GM23338 (cell line): ENCODE measurements at regions not wholly inside any gene's neighbourhood (a gene's known extent, or its start where the extent isn't known, plus 50 kb on each side); places are given as distances from the start of the nearest gene placed in this dataset.

ENCODE experiments used
- ATAC-seq: fragments of 200-7000 bp; cut with Tn5 transposase; 3 replicates; pipeline ENCODE4 v1.9.1; 2020
- DNase-seq: peaks from one replicate; pipeline ENCODE4 v3.0.0-alpha.2; 2015; ENCODE audit warnings: low spot score
- H2AFZ ChIP-seq: fragments of 200-600 bp; sonication (generic); 2 replicates; pipeline ENCODE4 v1.8.0; 2016; ENCODE audit warnings: antibody characterized with exemption, mild to moderate bottlenecking, moderate library complexity
- H3F3A ChIP-seq: fragments of 200-600 bp; sonication (generic); replicated peaks from 2 replicates; pipeline ENCODE4 v1.8.0; 2017; ENCODE audit warnings: antibody characterized with exemption, mixed run types, low read depth
- H3K27ac ChIP-seq: fragments of 200-600 bp; sonication (generic); 2 replicates; pipeline ENCODE4 v1.6.1; 2016; ENCODE audit warnings: low read depth
- H3K27me3 ChIP-seq: fragments of 200-600 bp; sonication (generic); 2 replicates; pipeline ENCODE4 v1.8.0; 2016; ENCODE audit warnings: mild to moderate bottlenecking, mixed run types, moderate library complexity; ENCODE audit not compliant: insufficient read depth
- H3K36me3 ChIP-seq: fragments of 200-600 bp; sonication (generic); 2 replicates; pipeline ENCODE4 v1.8.0; 2016; ENCODE audit warnings: mild to moderate bottlenecking; ENCODE audit not compliant: insufficient read depth
- H3K4me1 ChIP-seq: fragments of 200-600 bp; sonication (generic); 2 replicates; pipeline ENCODE4 v1.8.0; 2016; ENCODE audit warnings: mild to moderate bottlenecking, moderate library complexity; ENCODE audit not compliant: insufficient read depth
- H3K4me2 ChIP-seq: fragments of 200-600 bp; sonication (generic); 2 replicates; pipeline ENCODE4 v1.7.1; 2017; ENCODE audit warnings: mixed run types
- H3K4me3 ChIP-seq: fragments of 200-600 bp; sonication (generic); 2 replicates; pipeline ENCODE4 v1.6.1; 2016; ENCODE audit warnings: mixed run types
- H3K79me2 ChIP-seq: fragments of 200-600 bp; sonication (generic); replicated peaks from 2 replicates; pipeline ENCODE4 v1.8.0; 2017; ENCODE audit warnings: mild to moderate bottlenecking; ENCODE audit not compliant: insufficient read depth
- H3K9me2 ChIP-seq: fragments of 200-600 bp; sonication (generic); 2 replicates; pipeline ENCODE4 v1.8.0; 2017; ENCODE audit not compliant: insufficient read depth
- H4K20me1 ChIP-seq: fragments of 200-600 bp; sonication (generic); replicated peaks from 2 replicates; pipeline ENCODE4 v1.8.0; 2017; ENCODE audit warnings: mild to moderate bottlenecking; ENCODE audit not compliant: insufficient read depth
- H3K27ac Mint-ChIP-seq: 2 replicates; pipeline ENCODE4 v1.8.0; 2020; ENCODE audit warnings: inconsistent platforms, mild to moderate bottlenecking, moderate library complexity, mixed read lengths
- H3K27me3 Mint-ChIP-seq: 3 replicates; pipeline ENCODE4 v1.8.0; 2022; ENCODE audit warnings: low read depth, mild to moderate bottlenecking, moderate library complexity, mixed read lengths, inconsistent platforms; ENCODE audit not compliant: insufficient read depth, poor library complexity
- H3K36me3 Mint-ChIP-seq: 3 replicates; pipeline ENCODE4 v1.8.0; 2021; ENCODE audit warnings: low read depth, mild to moderate bottlenecking, inconsistent platforms, moderate library complexity, mixed read lengths
- H3K4me1 Mint-ChIP-seq: 3 replicates; pipeline ENCODE4 v1.8.0; 2020; ENCODE audit warnings: mild to moderate bottlenecking, inconsistent platforms, mixed read lengths
- H3K4me3 Mint-ChIP-seq: 3 replicates; pipeline ENCODE4 v1.8.0; 2021; ENCODE audit warnings: moderate library complexity, mild to moderate bottlenecking, inconsistent platforms, mixed read lengths
- H3K9me3 Mint-ChIP-seq: 3 replicates; pipeline ENCODE4 v1.8.0; 2020; ENCODE audit warnings: moderate library complexity, mild to moderate bottlenecking, inconsistent platforms, mixed read lengths
- CREB1 ChIP-seq: fragments of 250-450 bp; sonication (Bioruptor Pico); IDR thresholded peaks from 2 replicates; pipeline ENCODE4 v1.5.0; 2020; ENCODE audit warnings: low read depth, mild to moderate bottlenecking, moderate library complexity
- CTCF ChIP-seq, 2 experiments: fragments of 200-600 bp in 1 of 2; sonication (generic) in 1 of 2; conservative IDR thresholded peaks; 2 replicates each; pipeline versions ENCODE4 v1.5.1 to v1.6.1; 2016 to 2017; ENCODE audit warnings: antibody characterized with exemption in 2 of 2, low read depth in 2 of 2, mild to moderate bottlenecking in 2 of 2, moderate library complexity in 1 of 2
- EZH2 ChIP-seq: fragments of 200-600 bp; sonication (generic); IDR thresholded peaks from one replicate; pipeline ENCODE4 v1.8.0; 2017; ENCODE audit warnings: antibody characterized with exemption, mild to moderate bottlenecking, low read depth; ENCODE audit not compliant: unreplicated experiment
- EZH2phosphoT487 ChIP-seq: fragments of 200-600 bp; sonication (generic); IDR thresholded peaks from one replicate; pipeline ENCODE4 v1.8.1; 2018; ENCODE audit warnings: antibody characterized with exemption; ENCODE audit not compliant: unreplicated experiment
- NANOG ChIP-seq: IDR thresholded peaks from 2 replicates; pipeline ENCODE4 v1.6.1; 2016; ENCODE audit warnings: antibody characterized with exemption, borderline replicate concordance
- POLR2AphosphoS5 ChIP-seq: IDR thresholded peaks from 2 replicates; pipeline ENCODE4 v1.6.1; 2016; ENCODE audit warnings: antibody characterized with exemption, low read depth
- STAT1 ChIP-seq: IDR thresholded peaks from one replicate; pipeline ENCODE4 v1.6.1; 2016; ENCODE audit warnings: antibody characterized with exemption; ENCODE audit not compliant: unreplicated experiment
- ZNF331 ChIP-seq: fragments of 250-450 bp; sonication (Bioruptor Pico); IDR thresholded peaks from 2 replicates; pipeline ENCODE4 v1.5.0; 2020; ENCODE audit warnings: low read depth, mild to moderate bottlenecking, moderate library complexity
- TF ChIP-seq, protein P1 (sequence below): IDR thresholded peaks from 2 replicates; pipeline ENCODE4 v1.6.1; 2016; ENCODE audit warnings: antibody characterized with exemption
- TF ChIP-seq, protein P2 (sequence below): fragments of 250-450 bp; sonication (Bioruptor Pico); IDR thresholded peaks from 2 replicates; pipeline ENCODE4 v1.5.0; 2020; ENCODE audit warnings: mild to moderate bottlenecking, moderate library complexity

- Histone ChIP-seq H3K4me2 (no peak overlapping the region), H3K79me2 (no peaks in the 10 kb centered on the region), H3K27ac (no peak overlapping the region), H3K4me1 (no peaks in the 10 kb centered on the region), H3K27me3 (no peaks in the 10 kb centered on the region), H3K9me2 (no peaks in the 10 kb centered on the region), H3K36me3 (no peaks in the 10 kb centered on the region), H3K4me3 (no peak overlapping the region), H4K20me1 (no peaks in the 10 kb centered on the region), H3F3A (no peaks in the 10 kb centered on the region), H2AFZ (no peak overlapping the region)
- H3K27me3 Mint-ChIP-seq = no peaks in the 10 kb centered on the region
- no peaks in the 10 kb centered on the region for H3K4me1 Mint-ChIP-seq
- peaks cover 6% of the 10 kb centered on the region for H3K9me3 Mint-ChIP-seq
- peaks cover 3% of the 10 kb centered on the region; the same call in 1 of the 3 replicates for H3K36me3 Mint-ChIP-seq
- DNase-seq = no peak
- TF ChIP-seq EZH2 (no peak), POLR2AphosphoS5 (no peak), ZNF331 (no peak), EZH2phosphoT487 (no peak), CREB1 (no peak), NANOG (no peak), STAT1 (no peak), CTCF (conservative IDR thresholded peaks at IDR 0.05; ENCODE audit: low read depth in 2 of 2) (no peak)
- TF ChIP-seq, protein P1, sequence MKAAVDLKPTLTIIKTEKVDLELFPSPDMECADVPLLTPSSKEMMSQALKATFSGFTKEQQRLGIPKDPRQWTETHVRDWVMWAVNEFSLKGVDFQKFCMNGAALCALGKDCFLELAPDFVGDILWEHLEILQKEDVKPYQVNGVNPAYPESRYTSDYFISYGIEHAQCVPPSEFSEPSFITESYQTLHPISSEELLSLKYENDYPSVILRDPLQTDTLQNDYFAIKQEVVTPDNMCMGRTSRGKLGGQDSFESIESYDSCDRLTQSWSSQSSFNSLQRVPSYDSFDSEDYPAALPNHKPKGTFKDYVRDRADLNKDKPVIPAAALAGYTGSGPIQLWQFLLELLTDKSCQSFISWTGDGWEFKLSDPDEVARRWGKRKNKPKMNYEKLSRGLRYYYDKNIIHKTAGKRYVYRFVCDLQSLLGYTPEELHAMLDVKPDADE = no peak
- TF ChIP-seq, protein P2, sequence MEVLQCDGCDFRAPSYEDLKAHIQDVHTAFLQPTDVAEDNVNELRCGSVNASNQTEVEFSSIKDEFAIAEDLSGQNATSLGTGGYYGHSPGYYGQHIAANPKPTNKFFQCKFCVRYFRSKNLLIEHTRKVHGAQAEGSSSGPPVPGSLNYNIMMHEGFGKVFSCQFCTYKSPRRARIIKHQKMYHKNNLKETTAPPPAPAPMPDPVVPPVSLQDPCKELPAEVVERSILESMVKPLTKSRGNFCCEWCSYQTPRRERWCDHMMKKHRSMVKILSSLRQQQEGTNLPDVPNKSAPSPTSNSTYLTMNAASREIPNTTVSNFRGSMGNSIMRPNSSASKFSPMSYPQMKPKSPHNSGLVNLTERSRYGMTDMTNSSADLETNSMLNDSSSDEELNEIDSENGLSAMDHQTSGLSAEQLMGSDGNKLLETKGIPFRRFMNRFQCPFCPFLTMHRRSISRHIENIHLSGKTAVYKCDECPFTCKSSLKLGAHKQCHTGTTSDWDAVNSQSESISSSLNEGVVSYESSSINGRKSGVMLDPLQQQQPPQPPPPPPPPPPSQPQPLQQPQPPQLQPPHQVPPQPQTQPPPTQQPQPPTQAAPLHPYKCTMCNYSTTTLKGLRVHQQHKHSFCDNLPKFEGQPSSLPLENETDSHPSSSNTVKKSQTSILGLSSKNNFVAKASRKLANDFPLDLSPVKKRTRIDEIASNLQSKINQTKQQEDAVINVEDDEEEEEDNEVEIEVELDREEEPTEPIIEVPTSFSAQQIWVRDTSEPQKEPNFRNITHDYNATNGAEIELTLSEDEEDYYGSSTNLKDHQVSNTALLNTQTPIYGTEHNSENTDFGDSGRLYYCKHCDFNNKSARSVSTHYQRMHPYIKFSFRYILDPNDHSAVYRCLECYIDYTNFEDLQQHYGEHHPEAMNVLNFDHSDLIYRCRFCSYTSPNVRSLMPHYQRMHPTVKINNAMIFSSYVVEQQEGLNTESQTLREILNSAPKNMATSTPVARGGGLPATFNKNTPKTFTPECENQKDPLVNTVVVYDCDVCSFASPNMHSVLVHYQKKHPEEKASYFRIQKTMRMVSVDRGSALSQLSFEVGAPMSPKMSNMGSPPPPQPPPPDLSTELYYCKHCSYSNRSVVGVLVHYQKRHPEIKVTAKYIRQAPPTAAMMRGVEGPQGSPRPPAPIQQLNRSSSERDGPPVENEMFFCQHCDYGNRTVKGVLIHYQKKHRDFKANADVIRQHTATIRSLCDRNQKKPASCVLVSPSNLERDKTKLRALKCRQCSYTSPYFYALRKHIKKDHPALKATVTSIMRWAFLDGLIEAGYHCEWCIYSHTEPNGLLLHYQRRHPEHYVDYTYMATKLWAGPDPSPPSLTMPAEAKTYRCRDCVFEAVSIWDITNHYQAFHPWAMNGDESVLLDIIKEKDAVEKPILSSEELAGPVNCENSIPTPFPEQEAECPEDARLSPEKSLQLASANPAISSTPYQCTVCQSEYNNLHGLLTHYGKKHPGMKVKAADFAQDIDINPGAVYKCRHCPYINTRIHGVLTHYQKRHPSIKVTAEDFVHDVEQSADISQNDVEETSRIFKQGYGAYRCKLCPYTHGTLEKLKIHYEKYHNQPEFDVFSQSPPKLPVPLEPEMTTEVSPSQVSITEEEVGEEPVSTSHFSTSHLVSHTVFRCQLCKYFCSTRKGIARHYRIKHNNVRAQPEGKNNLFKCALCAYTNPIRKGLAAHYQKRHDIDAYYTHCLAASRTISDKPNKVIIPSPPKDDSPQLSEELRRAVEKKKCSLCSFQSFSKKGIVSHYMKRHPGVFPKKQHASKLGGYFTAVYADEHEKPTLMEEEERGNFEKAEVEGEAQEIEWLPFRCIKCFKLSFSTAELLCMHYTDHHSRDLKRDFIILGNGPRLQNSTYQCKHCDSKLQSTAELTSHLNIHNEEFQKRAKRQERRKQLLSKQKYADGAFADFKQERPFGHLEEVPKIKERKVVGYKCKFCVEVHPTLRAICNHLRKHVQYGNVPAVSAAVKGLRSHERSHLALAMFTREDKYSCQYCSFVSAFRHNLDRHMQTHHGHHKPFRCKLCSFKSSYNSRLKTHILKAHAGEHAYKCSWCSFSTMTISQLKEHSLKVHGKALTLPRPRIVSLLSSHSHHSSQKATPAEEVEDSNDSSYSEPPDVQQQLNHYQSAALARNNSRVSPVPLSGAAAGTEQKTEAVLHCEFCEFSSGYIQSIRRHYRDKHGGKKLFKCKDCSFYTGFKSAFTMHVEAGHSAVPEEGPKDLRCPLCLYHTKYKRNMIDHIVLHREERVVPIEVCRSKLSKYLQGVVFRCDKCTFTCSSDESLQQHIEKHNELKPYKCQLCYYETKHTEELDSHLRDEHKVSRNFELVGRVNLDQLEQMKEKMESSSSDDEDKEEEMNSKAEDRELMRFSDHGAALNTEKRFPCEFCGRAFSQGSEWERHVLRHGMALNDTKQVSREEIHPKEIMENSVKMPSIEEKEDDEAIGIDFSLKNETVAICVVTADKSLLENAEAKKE (CRISPR knock-in tag) = no peak
- H3K4me3 Mint-ChIP-seq = no peak overlapping the region
- ATAC-seq = no peak
- no peak overlapping the region for H3K27ac Mint-ChIP-seq
Observed at GRCh38 chr12:60269611-60270269, 673.9 kb downstream of the SLC16A7 start.
